Hematopoietic multipotent progenitor cell treated with erythropoietin and hydrocortisone succinate and interleukin-3 and kit ligand, for 17 days (in vitro differentiated cells): ENCODE measurements at regions not wholly inside any gene's neighbourhood (a gene's known extent, or its start where the extent isn't known, plus 50 kb on each side); places are given as distances from the start of the nearest gene placed in this dataset.
"Not testable (repeated sequence)": the region's sequence is repeated elsewhere in the genome, so short reads cannot be mapped to it uniquely, and the experiment has no call there.

Source experiments
- DNase-seq: peaks from one replicate; pipeline ENCODE4 v3.0.0-alpha.2; 2015; ENCODE audit warnings: low spot score

DNA sequence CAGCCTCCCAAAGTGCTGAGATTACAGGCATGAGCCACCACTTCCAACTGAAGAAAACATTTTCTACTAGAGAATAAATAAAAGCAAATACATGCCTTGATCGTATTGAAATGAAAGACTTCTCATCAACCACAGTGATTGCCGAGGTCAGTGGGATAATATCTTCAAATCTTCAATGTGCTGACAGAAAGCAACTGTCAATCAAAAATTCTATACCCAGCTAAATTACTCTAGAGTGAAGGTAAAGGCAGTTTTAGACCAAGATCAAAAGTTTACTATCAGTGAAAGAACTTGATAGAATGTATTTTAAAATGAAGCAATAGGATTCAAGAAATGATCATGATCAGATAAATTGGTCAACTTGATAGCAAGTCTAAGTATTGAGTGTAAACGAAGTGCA lies 130.6 kb downstream of the BRD1 start:
- no peak for DNase-seq

GRCh38 chr22:49694462-49695260 lies 133.0 kb downstream of the BRD1 start:
- DNase-seq = no peak

- DNase-seq = no peak
Measured at GRCh38 chr22:49693848-49694247, 133.8 kb downstream of the BRD1 start.

GRCh38 chr22:49693416-49693815 lies 134.3 kb downstream of the BRD1 start:
- no peak for DNase-seq

GRCh38 chr22:49692499-49693225 lies 135.0 kb downstream of the BRD1 start:
- no peak for DNase-seq

- DNase-seq = no peak
Measured at GRCh38 chr22:49691256-49691655, 136.4 kb downstream of the BRD1 start.

GRCh38 chr22:49690454-49690853 lies 137.2 kb downstream of the BRD1 start:
- DNase-seq = no peak

- DNase-seq = no peak
Measured at GRCh38 chr22:49689858-49690257, 137.8 kb downstream of the BRD1 start.

- no peak for DNase-seq
Measured at GRCh38 chr22:49689255-49689770, 138.4 kb downstream of the BRD1 start.

- no peak for DNase-seq
Measured at GRCh38 chr22:49688516-49689254, 139.0 kb downstream of the BRD1 start.

DNA sequence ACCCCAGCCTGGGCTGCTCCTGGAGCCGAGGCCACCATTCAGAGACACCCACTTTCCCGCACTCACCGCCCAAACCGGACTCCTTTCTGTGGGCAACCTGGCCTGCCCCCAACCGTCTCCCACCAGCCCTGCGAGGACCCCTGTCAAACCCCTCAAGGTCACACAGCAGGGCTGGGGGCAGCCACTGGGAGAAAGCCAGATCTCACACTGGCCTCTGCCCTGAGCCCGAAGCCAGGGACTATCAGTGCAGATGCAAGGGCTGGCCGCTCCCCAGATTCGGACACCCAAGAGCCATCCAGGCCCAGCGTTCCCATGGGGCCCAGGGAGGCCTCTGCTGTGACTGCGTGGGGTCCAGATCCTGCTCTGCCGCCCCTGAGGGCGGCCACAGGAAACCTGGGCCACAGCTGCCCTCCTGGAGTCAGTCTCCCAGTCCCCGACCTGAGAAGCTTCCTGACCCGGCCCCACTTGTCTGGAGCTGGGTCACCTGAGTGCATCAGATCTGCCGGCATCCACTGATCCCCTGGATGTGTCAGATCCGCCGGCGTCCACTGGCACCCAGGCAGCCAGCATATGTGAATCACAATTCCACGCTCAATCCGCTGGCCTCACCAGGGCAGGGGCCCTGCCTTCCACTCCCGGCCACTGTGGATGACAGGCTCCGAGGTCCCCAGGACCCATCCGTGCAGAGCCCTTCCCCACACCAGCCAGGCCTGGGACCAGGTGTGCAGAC lies 139.7 kb downstream of the BRD1 start:
- DNase-seq = no peak

GRCh38 chr22:49687333-49687732 lies 140.3 kb downstream of the BRD1 start:
- DNase-seq = no peak

DNA sequence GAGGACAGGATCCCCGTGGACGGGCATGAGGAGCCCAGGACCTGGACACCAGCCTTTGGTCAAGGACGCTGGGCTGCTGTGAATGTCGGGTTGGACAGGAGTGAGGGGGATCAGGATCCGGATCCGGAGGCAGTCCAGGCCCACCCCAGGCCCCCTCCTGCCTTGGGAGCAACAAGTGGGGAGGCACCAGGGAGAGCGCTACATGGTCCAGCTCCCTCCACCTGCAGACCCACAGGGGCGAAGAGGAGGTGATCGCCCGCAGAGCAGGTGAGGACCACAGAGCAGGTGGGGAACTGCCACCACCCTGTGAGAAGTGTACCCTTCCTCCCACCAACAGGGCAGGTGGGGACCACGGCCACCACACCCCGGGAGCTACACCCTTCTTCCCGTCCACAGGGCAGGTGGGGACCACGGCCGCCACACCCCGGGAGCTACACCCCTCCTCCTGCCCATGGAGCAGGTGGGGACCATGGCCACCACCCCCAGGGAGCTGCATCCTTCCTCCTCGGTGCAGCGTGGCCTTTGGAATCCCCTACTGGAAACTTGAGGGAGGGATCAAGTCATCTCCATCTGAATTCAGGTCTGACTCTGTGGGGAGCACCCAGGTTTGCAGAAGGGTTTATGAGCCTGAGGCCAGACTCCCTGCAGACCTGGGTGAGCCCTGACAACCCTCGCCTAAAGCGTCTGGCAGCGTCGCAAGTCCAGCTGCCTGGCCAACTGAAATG lies 141.0 kb downstream of the BRD1 start:
- no peak for DNase-seq

- no peak for DNase-seq
Measured at GRCh38 chr22:49685686-49686085, 142.0 kb downstream of the BRD1 start.

DNA sequence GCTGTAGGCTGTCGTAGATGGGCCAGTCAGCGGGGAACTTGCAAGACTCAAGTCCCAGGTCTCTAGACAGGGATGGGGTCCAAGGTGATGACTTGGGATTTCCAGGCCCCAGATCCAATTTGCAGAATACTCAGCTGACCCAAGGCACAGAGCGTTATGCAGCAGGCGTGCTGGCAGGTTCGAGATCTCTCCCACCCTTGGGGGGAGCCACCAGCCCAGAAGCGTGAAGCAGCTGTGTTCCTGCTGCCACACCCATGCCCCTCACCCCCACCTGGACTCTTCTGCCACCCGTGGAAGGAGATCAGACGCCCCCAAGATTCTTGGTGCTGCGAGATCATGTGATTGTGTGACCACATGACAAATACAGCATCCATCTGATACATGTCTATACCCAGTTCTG lies 142.6 kb downstream of the BRD1 start:
- DNase-seq = no peak

GRCh38 chr22:49683032-49683431 lies 144.6 kb downstream of the BRD1 start:
- no peak for DNase-seq

DNA sequence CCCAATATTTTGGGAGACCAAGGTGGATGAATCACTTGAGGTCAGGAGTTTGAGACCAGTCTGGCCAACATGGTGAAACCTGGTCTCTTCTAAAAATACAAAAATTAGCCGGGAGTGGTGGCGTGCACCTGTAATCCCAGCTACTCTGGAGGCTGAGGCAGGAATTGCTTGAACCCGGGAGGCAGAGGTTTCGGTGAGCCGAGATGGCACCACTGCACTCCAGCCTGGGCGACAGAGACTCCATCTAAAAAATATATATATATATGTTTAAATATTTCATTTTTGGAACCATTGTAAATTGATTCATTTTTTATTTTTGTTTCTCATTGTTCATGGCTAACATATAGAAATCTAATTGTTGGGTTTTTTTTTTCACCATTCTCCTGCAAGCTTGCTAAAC lies 146.9 kb downstream of the BRD1 start:
- not testable (repeated sequence) for DNase-seq

GRCh38 chr22:49678842-49679170 lies 148.9 kb downstream of the BRD1 start:
- DNase-seq = no peak

- DNase-seq = no peak
Measured at GRCh38 chr22:49678137-49678841, 149.4 kb downstream of the BRD1 start.

- DNase-seq = no peak
Measured at GRCh38 chr22:49677495-49677889, 150.2 kb downstream of the BRD1 start.
